ENCODE measurements at regions not wholly inside any gene's neighbourhood (a gene's known extent, or its start where the extent isn't known, plus 50 kb on each side); places are given as distances from the start of the nearest gene placed in this dataset.

GRCh38 chr15:25619076-25619475 lies 180.3 kb upstream of the UBE3A start (continued):
- TF ChIP-seq, protein P1, sequence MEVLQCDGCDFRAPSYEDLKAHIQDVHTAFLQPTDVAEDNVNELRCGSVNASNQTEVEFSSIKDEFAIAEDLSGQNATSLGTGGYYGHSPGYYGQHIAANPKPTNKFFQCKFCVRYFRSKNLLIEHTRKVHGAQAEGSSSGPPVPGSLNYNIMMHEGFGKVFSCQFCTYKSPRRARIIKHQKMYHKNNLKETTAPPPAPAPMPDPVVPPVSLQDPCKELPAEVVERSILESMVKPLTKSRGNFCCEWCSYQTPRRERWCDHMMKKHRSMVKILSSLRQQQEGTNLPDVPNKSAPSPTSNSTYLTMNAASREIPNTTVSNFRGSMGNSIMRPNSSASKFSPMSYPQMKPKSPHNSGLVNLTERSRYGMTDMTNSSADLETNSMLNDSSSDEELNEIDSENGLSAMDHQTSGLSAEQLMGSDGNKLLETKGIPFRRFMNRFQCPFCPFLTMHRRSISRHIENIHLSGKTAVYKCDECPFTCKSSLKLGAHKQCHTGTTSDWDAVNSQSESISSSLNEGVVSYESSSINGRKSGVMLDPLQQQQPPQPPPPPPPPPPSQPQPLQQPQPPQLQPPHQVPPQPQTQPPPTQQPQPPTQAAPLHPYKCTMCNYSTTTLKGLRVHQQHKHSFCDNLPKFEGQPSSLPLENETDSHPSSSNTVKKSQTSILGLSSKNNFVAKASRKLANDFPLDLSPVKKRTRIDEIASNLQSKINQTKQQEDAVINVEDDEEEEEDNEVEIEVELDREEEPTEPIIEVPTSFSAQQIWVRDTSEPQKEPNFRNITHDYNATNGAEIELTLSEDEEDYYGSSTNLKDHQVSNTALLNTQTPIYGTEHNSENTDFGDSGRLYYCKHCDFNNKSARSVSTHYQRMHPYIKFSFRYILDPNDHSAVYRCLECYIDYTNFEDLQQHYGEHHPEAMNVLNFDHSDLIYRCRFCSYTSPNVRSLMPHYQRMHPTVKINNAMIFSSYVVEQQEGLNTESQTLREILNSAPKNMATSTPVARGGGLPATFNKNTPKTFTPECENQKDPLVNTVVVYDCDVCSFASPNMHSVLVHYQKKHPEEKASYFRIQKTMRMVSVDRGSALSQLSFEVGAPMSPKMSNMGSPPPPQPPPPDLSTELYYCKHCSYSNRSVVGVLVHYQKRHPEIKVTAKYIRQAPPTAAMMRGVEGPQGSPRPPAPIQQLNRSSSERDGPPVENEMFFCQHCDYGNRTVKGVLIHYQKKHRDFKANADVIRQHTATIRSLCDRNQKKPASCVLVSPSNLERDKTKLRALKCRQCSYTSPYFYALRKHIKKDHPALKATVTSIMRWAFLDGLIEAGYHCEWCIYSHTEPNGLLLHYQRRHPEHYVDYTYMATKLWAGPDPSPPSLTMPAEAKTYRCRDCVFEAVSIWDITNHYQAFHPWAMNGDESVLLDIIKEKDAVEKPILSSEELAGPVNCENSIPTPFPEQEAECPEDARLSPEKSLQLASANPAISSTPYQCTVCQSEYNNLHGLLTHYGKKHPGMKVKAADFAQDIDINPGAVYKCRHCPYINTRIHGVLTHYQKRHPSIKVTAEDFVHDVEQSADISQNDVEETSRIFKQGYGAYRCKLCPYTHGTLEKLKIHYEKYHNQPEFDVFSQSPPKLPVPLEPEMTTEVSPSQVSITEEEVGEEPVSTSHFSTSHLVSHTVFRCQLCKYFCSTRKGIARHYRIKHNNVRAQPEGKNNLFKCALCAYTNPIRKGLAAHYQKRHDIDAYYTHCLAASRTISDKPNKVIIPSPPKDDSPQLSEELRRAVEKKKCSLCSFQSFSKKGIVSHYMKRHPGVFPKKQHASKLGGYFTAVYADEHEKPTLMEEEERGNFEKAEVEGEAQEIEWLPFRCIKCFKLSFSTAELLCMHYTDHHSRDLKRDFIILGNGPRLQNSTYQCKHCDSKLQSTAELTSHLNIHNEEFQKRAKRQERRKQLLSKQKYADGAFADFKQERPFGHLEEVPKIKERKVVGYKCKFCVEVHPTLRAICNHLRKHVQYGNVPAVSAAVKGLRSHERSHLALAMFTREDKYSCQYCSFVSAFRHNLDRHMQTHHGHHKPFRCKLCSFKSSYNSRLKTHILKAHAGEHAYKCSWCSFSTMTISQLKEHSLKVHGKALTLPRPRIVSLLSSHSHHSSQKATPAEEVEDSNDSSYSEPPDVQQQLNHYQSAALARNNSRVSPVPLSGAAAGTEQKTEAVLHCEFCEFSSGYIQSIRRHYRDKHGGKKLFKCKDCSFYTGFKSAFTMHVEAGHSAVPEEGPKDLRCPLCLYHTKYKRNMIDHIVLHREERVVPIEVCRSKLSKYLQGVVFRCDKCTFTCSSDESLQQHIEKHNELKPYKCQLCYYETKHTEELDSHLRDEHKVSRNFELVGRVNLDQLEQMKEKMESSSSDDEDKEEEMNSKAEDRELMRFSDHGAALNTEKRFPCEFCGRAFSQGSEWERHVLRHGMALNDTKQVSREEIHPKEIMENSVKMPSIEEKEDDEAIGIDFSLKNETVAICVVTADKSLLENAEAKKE (CRISPR knock-in tag; IDR thresholded peaks at IDR 0.05): no peak
- TF ChIP-seq CREB1 (CRISPR knock-in tag; IDR thresholded peaks at IDR 0.05; ENCODE audit: low read depth): no peak
- TF ChIP-seq, protein P2, sequence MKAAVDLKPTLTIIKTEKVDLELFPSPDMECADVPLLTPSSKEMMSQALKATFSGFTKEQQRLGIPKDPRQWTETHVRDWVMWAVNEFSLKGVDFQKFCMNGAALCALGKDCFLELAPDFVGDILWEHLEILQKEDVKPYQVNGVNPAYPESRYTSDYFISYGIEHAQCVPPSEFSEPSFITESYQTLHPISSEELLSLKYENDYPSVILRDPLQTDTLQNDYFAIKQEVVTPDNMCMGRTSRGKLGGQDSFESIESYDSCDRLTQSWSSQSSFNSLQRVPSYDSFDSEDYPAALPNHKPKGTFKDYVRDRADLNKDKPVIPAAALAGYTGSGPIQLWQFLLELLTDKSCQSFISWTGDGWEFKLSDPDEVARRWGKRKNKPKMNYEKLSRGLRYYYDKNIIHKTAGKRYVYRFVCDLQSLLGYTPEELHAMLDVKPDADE (IDR thresholded peaks at IDR 0.05): no peak
- TF ChIP-seq POLR2AphosphoS5 (IDR thresholded peaks at IDR 0.05; ENCODE audit: low read depth): no peak
- no peak for TF ChIP-seq NANOG (IDR thresholded peaks at IDR 0.05; ENCODE audit: borderline replicate concordance)
- TF ChIP-seq JUNB (IDR thresholded peaks at IDR 0.05; ENCODE audit: unreplicated experiment): no peak
- TF ChIP-seq CTCF (conservative IDR thresholded peaks at IDR 0.05; ENCODE audit: low read depth in 2 of 2): no peak

DNA sequence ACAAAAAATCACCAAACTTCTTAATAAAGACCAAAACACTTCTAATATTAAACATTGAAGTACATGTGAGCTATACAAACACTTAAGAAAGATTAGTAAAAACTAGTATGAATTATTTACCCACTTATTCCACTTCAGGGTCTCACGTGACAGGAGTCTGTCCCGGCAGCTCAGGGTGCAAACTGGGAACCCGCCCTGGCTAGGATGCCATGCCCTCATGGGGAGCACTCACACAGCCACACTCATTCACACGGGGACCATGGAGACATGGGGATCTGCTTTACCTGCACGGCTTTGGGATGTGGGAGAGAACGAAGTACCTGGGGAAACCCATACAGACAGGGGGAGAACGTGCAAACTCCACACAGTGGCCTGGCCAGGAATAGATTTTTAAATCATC lies 179.3 kb upstream of the UBE3A start:
- no peak for ATAC-seq
- TF ChIP-seq, protein P1 (CRISPR knock-in tag; IDR thresholded peaks at IDR 0.05): no peak
- TF ChIP-seq POLR2AphosphoS5 (IDR thresholded peaks at IDR 0.05; ENCODE audit: low read depth): no peak

More for the DNA sequence above, 179.3 kb upstream of the UBE3A start:
- Histone ChIP-seq H3K36me3 (ENCODE audit: insufficient read depth) (no peaks in the 10 kb centered on the region), H3K27me3 (ENCODE audit: insufficient read depth) (no peaks in the 10 kb centered on the region), H3K9me2 (ENCODE audit: insufficient read depth) (0 out of 2 replicates have a peak, but pooled peaks cover 5% of the 10 kb centered on the region), H3K4me3 (no peak overlapping the region), H3F3A (replicated peaks; ENCODE audit: low read depth) (no peaks in the 10 kb centered on the region), H3K4me2 (no peak overlapping the region), H3K79me2 (replicated peaks; ENCODE audit: insufficient read depth) (no peaks in the 10 kb centered on the region), H2AFZ (no peak overlapping the region), H3K27ac (ENCODE audit: low read depth) (no peak overlapping the region), H3K4me1 (ENCODE audit: insufficient read depth) (no peaks in the 10 kb centered on the region), H4K20me1 (replicated peaks; ENCODE audit: insufficient read depth) (no peaks in the 10 kb centered on the region)
- Mint-ChIP-seq H3K36me3 (ENCODE audit: low read depth) (no peaks in the 10 kb centered on the region; the same call in 2 of the 3 replicates), H3K27ac (no peak overlapping the region), H3K4me3 (no peak overlapping the region), H3K9me3 (no peaks in the 10 kb centered on the region), H3K27me3 (ENCODE audit: insufficient read depth, low read depth, poor library complexity) (peaks cover 7% of the 10 kb centered on the region), H3K4me1 (no peaks in the 10 kb centered on the region; the same call in 2 of the 3 replicates)
- no peak for DNase-seq (ENCODE audit: low spot score)

All from GM23338 (cell line).